Central memory CD4-positive, alpha-beta T cell (primary cell): ENCODE measurements at regions not wholly inside any gene's neighbourhood (a gene's known extent, or its start where the extent isn't known, plus 50 kb on each side); places are given as distances from the start of the nearest gene placed in this dataset.

ENCODE experiments used
- DNase-seq: peaks from one replicate; pipeline ENCODE4 v3.0.0; 2022

GRCh38 chr11:13062115-13062514, 53.0 kb downstream of the RASSF10 start:
- no peak for DNase-seq

GRCh38 chr11:13064593-13064992, 55.5 kb downstream of the RASSF10 start:
- DNase-seq, result no peak

- no peak for DNase-seq
Measured at GRCh38 chr11:13065200-13065787, 56.2 kb downstream of the RASSF10 start.

GRCh38 chr11:13068211-13068610, 59.1 kb downstream of the RASSF10 start:
- no peak for DNase-seq

- DNase-seq, result no peak
Measured at GRCh38 chr11:13073119-13073981, 64.2 kb downstream of the RASSF10 start.

- no peak for DNase-seq
Measured at GRCh38 chr11:13074714-13075464, 65.8 kb downstream of the RASSF10 start.

- DNase-seq, result no peak
Measured at GRCh38 chr11:13076961-13077360, 67.8 kb downstream of the RASSF10 start.

- DNase-seq, result no peak
Measured at GRCh38 chr11:13080861-13081260, 71.7 kb downstream of the RASSF10 start.

- no peak for DNase-seq
Measured at GRCh38 chr11:13082588-13082987, 73.5 kb downstream of the RASSF10 start.

- DNase-seq, result no peak
Measured at GRCh38 chr11:13090228-13090708, 81.2 kb downstream of the RASSF10 start.

- DNase-seq, result no peak
Measured at GRCh38 chr11:13091373-13091772, 82.3 kb downstream of the RASSF10 start.

GRCh38 chr11:13091804-13092203, 82.7 kb downstream of the RASSF10 start:
- DNase-seq, result no peak

GRCh38 chr11:13094930-13095687, 86.0 kb downstream of the RASSF10 start:
- DNase-seq, result no peak

- DNase-seq, result no peak
Measured at GRCh38 chr11:13098063-13098462, 88.9 kb downstream of the RASSF10 start.

GRCh38 chr11:13098616-13099289, 89.6 kb downstream of the RASSF10 start:
- no peak for DNase-seq

- DNase-seq, result no peak
Measured at GRCh38 chr11:13101644-13102512, 92.8 kb downstream of the RASSF10 start.

- no peak for DNase-seq
Measured at GRCh38 chr11:13102513-13102840, 93.4 kb downstream of the RASSF10 start.

GRCh38 chr11:13102865-13103539, 93.9 kb downstream of the RASSF10 start:
- no peak for DNase-seq

- DNase-seq, result no peak
Measured at GRCh38 chr11:13103962-13104554, 94.9 kb downstream of the RASSF10 start.

GRCh38 chr11:13104619-13105236, 95.6 kb downstream of the RASSF10 start:
- DNase-seq, result no peak
